ENCODE measurements at regions not wholly inside any gene's neighbourhood (a gene's known extent, or its start where the extent isn't known, plus 50 kb on each side); places are given as distances from the start of the nearest gene placed in this dataset.

- intact Hi-C loops (cut with DNase I) = no loop called here
- WGBS = 88% methylated on average over 11 of the region's 11 CpGs
- H3K27me3 ChIP-seq (ENCODE audit: control insufficient read depth, insufficient read depth) = no peaks in the 10 kb centered on the region
- ATAC-seq = no peak
- no peak overlapping the region for H3K4me3 ChIP-seq (ENCODE audit: low read length)
- H3K9me3 ChIP-seq (ENCODE audit: control insufficient read depth, low read length) = no peaks in the 10 kb centered on the region
- no peak for DNase-seq
- H3K27ac ChIP-seq (ENCODE audit: low read length) = no peak overlapping the region
- H3K4me1 ChIP-seq (ENCODE audit: control insufficient read depth, insufficient read depth, low read length) = no peaks in the 10 kb centered on the region
Measured at GRCh38 chr12:116636608-116637519, 77.7 kb downstream of the MAP1LC3B2 start.

GRCh38 chr12:116635487-116635886 lies 76.3 kb downstream of the MAP1LC3B2 start:
- H3K4me1 ChIP-seq (ENCODE audit: control insufficient read depth, insufficient read depth, low read length) = no peaks in the 10 kb centered on the region
- H3K9me3 ChIP-seq (ENCODE audit: control insufficient read depth, low read length) = no peaks in the 10 kb centered on the region
- H3K27me3 ChIP-seq (ENCODE audit: control insufficient read depth, insufficient read depth) = no peaks in the 10 kb centered on the region
- 71% methylated on average over 9 of the region's 9 CpGs for WGBS
- intact Hi-C loops (cut with DNase I) = no loop called here
- DNase-seq (no peak), ATAC-seq (peak in 1 of 2 donors; percentile 53)
- no peak overlapping the region for H3K4me3 ChIP-seq (ENCODE audit: low read length)
- no peak overlapping the region for H3K27ac ChIP-seq (ENCODE audit: low read length)

DNA sequence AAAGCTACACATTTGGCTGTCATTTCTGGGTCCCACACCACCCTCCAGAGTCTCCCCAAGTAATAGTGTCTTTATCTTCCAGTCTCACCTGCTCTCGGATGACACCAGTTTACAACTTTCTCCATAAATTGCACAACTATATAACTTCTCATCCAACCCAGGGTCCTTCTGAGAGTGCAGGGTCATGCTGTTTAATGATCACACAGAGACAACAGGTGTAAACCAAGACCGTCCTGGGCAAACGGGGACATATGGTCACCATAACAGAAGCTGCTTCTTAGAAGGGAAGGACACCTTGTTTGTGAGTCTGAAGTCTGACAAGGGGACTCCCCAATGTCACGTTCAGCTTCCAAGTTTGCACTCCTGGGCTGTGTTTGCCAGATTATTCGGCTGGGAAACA lies 74.3 kb downstream of the MAP1LC3B2 start:
- 86% methylated on average over 5 of the region's 5 CpGs for WGBS
- H3K4me3 ChIP-seq (ENCODE audit: low read length) = no peak overlapping the region
- ATAC-seq = no peak
- no peaks in the 10 kb centered on the region for H3K27me3 ChIP-seq (ENCODE audit: control insufficient read depth, insufficient read depth)
- H3K27ac ChIP-seq (ENCODE audit: low read length) = no peak overlapping the region
- intact Hi-C loops (cut with DNase I) = no loop called here
- DNase-seq = no peak
- no peaks in the 10 kb centered on the region for H3K4me1 ChIP-seq (ENCODE audit: control insufficient read depth, insufficient read depth, low read length)
- no peaks in the 10 kb centered on the region for H3K9me3 ChIP-seq (ENCODE audit: control insufficient read depth, low read length)

DNA sequence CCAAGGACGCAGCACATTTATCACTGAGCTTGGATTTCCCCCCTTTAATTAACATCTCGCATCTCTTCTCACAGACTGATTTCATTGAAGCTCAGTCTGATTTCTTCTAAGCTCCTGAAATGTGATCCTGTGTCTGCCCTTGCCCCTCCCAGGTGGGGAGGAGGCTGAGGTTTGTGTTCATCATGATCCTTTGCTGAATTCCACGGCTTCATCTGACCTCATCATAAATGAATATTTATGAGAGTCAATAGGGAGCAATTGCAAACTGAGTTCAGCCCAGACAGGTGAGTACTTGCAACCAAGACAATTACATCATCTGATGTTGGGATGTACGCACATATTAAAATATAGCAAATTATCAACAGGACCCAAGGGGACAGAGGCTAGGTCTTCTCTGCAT lies 72.4 kb downstream of the MAP1LC3B2 start:
- Histone ChIP-seq H3K4me1 (ENCODE audit: control insufficient read depth, insufficient read depth, low read length) (no peaks in the 10 kb centered on the region), H3K4me3 (ENCODE audit: low read length) (no peak overlapping the region), H3K27me3 (ENCODE audit: control insufficient read depth, insufficient read depth) (no peaks in the 10 kb centered on the region), H3K9me3 (ENCODE audit: control insufficient read depth, low read length) (no peaks in the 10 kb centered on the region), H3K27ac (ENCODE audit: low read length) (no peak overlapping the region)
- WGBS = 91% methylated on average over 4 of the region's 4 CpGs
- intact Hi-C loops (cut with DNase I) = no loop called here
- DNase-seq (no peak), ATAC-seq (no peak)

DNA sequence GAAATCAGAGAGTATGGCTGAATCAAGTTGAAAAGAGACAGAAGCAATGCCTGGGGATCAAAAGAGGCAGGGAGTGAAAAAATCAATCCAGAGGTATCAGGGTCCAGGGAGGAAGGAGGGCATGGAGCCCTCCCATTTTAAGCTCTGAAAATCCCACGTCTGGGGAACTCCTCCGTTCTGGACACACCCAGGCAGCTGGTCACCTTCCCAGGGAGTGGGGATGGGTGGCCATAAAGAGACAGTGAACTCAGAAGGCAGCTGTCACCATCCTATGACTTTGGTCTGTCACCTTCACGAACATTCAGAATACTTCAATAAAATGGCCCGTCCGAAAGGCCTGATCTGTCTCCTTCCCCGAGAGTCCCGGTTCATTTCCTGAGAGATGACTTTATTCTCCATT lies 71.6 kb downstream of the MAP1LC3B2 start:
- 84% methylated on average over 7 of the region's 7 CpGs for WGBS
- no peaks in the 10 kb centered on the region for H3K4me1 ChIP-seq (ENCODE audit: control insufficient read depth, insufficient read depth, low read length)
- H3K9me3 ChIP-seq (ENCODE audit: control insufficient read depth, low read length) = no peaks in the 10 kb centered on the region
- no peaks in the 10 kb centered on the region for H3K27me3 ChIP-seq (ENCODE audit: control insufficient read depth, insufficient read depth)
- H3K27ac ChIP-seq (ENCODE audit: low read length) = no peak overlapping the region
- H3K4me3 ChIP-seq (ENCODE audit: low read length) = no peak overlapping the region
- no peak for DNase-seq
- intact Hi-C loops (cut with DNase I) = no loop called here
- ATAC-seq = no peak

DNA sequence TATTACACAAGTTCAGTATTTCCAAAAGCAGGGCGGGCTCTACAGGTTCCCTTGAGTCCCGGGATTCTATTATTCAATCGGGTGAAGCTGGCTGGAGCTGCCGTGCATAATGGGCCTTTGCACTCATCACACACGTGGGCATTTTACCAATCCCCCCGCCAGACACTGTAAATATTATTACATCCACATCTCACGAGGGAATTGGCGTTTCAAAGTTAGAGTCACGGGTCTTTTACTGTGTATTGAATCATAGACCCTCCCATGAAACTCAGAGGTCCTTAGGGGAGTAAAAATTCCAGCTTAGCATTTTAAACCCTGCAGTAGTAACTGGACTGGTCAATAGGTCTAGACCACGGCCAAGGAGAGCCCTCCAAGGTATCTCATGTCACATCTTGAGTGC lies 70.3 kb downstream of the MAP1LC3B2 start:
- no peaks in the 10 kb centered on the region for H3K9me3 ChIP-seq (ENCODE audit: control insufficient read depth, low read length)
- no peak overlapping the region for H3K4me3 ChIP-seq (ENCODE audit: low read length)
- intact Hi-C loops (cut with DNase I) = no loop called here
- no peaks in the 10 kb centered on the region for H3K4me1 ChIP-seq (ENCODE audit: control insufficient read depth, insufficient read depth, low read length)
- no peak overlapping the region for H3K27ac ChIP-seq (ENCODE audit: low read length)
- DNase-seq (no peak), ATAC-seq (no peak)
- no peaks in the 10 kb centered on the region for H3K27me3 ChIP-seq (ENCODE audit: control insufficient read depth, insufficient read depth)
- WGBS = 70% methylated on average over 10 of the region's 10 CpGs

- 91% methylated on average over 1 of the region's 1 CpG for WGBS
- H3K27me3 ChIP-seq (ENCODE audit: control insufficient read depth, insufficient read depth) = no peaks in the 10 kb centered on the region
- no peaks in the 10 kb centered on the region for H3K4me1 ChIP-seq (ENCODE audit: control insufficient read depth, insufficient read depth, low read length)
- H3K4me3 ChIP-seq (ENCODE audit: low read length) = no peak overlapping the region
- no peak for DNase-seq
- H3K27ac ChIP-seq (ENCODE audit: low read length) = no peak overlapping the region
- ATAC-seq = no peak
- intact Hi-C loops (cut with DNase I) = no loop called here
- no peaks in the 10 kb centered on the region for H3K9me3 ChIP-seq (ENCODE audit: control insufficient read depth, low read length)
Measured at GRCh38 chr12:116628989-116629388, 69.8 kb downstream of the MAP1LC3B2 start.

DNA sequence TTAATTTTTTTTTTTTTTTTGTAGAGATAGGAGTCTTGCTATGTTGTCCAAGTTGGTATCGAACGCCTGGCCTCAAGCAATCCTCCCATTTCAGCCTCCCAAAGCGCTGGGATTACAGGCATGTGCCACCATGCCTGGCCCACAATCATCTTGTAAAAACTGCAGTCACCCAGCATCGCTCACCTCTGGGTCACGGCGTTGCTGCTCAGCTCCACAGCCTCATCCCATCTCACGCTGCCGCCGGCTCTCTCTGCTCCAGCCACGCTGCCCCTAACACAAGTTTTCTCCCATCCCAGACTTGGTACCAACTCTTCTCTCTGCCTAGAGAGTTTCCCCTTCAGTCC lies 69.2 kb downstream of the MAP1LC3B2 start:
- intact Hi-C loops (cut with DNase I) = no loop called here
- no peaks in the 10 kb centered on the region for H3K9me3 ChIP-seq (ENCODE audit: control insufficient read depth, low read length)
- H3K27me3 ChIP-seq (ENCODE audit: control insufficient read depth, insufficient read depth) = no peaks in the 10 kb centered on the region
- H3K4me1 ChIP-seq (ENCODE audit: control insufficient read depth, insufficient read depth, low read length) = no peaks in the 10 kb centered on the region
- H3K4me3 ChIP-seq (ENCODE audit: low read length) = no peak overlapping the region
- DNase-seq = no peak
- 97% methylated on average over 10 of the region's 10 CpGs for WGBS
- ATAC-seq = no peak
- no peak overlapping the region for H3K27ac ChIP-seq (ENCODE audit: low read length)
